Spleen (tissue), 11 donors: ENCODE measurements at regions not wholly inside any gene's neighbourhood (a gene's known extent, or its start where the extent isn't known, plus 50 kb on each side); places are given as distances from the start of the nearest gene placed in this dataset.

Source experiments
- DNase-seq: peaks from one replicate; pipeline ENCODE4 v3.0.0-alpha.2; 2020
- H3K27ac ChIP-seq, 8 donors: fragments of 200-600 bp; sonication (generic) in 7 of 8; 1 replicate in 4 of 8; 2 replicates in 4 of 8; pipeline versions ENCODE4 v1.5.0 to v1.8.0; 2016 to 2021; ENCODE audit warnings: inconsistent platforms in 4 of 8, mild to moderate bottlenecking in 4 of 8, moderate library complexity in 1 of 8
- H3K27me3 ChIP-seq, 7 donors: fragments of 200-600 bp; sonication (generic) in 6 of 7; replicated peaks in 1 of 7; 1 replicate in 4 of 7; 2 replicates in 3 of 7; pipeline versions ENCODE4 v1.5.0 to v1.8.0; 2016 to 2021; ENCODE audit warnings: inconsistent platforms in 3 of 7, mild to moderate bottlenecking in 1 of 7
- H3K36me3 ChIP-seq, 6 donors: fragments of 200-600 bp; sonication (generic) in 5 of 6; 1 replicate in 4 of 6; 2 replicates in 2 of 6; pipeline versions ENCODE4 v1.5.0 to v1.8.0; 2016 to 2021; ENCODE audit warnings: inconsistent platforms in 2 of 6
- H3K4me1 ChIP-seq, 6 donors: fragments of 200-600 bp; sonication (generic) in 5 of 6; 1 replicate in 3 of 6; 2 replicates in 3 of 6; pipeline versions ENCODE4 v1.5.0 to v1.8.0; 2016 to 2021; ENCODE audit warnings: inconsistent platforms in 3 of 6
- H3K4me3 ChIP-seq, 8 donors: fragments of 200-600 bp; sonication (generic) in 7 of 8; 1 replicate in 4 of 8; 2 replicates in 4 of 8; pipeline versions ENCODE4 v1.5.0 to v1.8.0; 2016 to 2021; ENCODE audit warnings: inconsistent platforms in 4 of 8, mild to moderate bottlenecking in 4 of 8, moderate library complexity in 2 of 8
- H3K9me3 ChIP-seq, 8 donors: fragments of 200-600 bp; sonication (generic) in 7 of 8; 1 replicate in 4 of 8; 2 replicates in 4 of 8; pipeline versions ENCODE4 v1.5.0 to v1.8.0; 2016 to 2021; ENCODE audit warnings: inconsistent platforms in 4 of 8
- CTCF ChIP-seq, 11 experiments: fragments of 200-600 bp in 7 of 11; fragments of 450-650 bp in 4 of 11; sonication (generic) in 4 of 11; IDR thresholded peaks in 8 of 11; conservative IDR thresholded peaks in 3 of 11; 1 replicate in 7 of 11; 2 replicates in 4 of 11; pipeline versions ENCODE4 v1.4.0 to v1.8.0; 2016 to 2021; ENCODE audit warnings: antibody characterized with exemption in 11 of 11, inconsistent platforms in 4 of 11, mild to moderate bottlenecking in 1 of 11
- POLR2A ChIP-seq, 3 donors: fragments of 450-650 bp; IDR thresholded peaks; one replicate each; pipeline ENCODE4 v1.5.1; 2017; ENCODE audit warnings: antibody characterized with exemption in 3 of 3, mild to moderate bottlenecking in 1 of 3
- POLR2AphosphoS5 ChIP-seq, 3 donors: sonication (generic); formaldehyde crosslinking; IDR thresholded peaks; one replicate each; pipeline ENCODE4 v1.5.1; 2017; ENCODE audit warnings: antibody characterized with exemption in 3 of 3
- WGBS, 5 donors: extraction: QIAGEN DNeasy Blood & Tissue Kit in 3 of 5; methylation state at CpG; one replicate each; pipeline versions ENCODE4 v1.1.5 to v1.1.7; 2013 to 2018; 5-methylcytosine and 5-hydroxymethylcytosine counted together
- intact Hi-C: fragments of 100-400 bp; cut with DNase I; formaldehyde crosslinking; loops from one replicate; pipeline ENCODE4 v1.15.0; 2023; ENCODE audit warnings: low total_unique reads
- donor health status: healthy with polysubstance abuse.
- donor health status: DM: no; HTN: no; CAD: no; lungs with moderate emphysema.
- donor health status: DM: no; HTN: no; CAD: no.
- donor health status: Bipolar disorder and iron deficiency.
- donor health status: healthy.
- donor health status: DM: no; HTN: no; CAD: no.
- donor health status: DM: yes; HTN: yes; CAD: no.

- Histone ChIP-seq H3K4me3 (no peak overlapping the region), H3K36me3 (no peaks in the 10 kb centered on the region), H3K9me3 (peaks cover 0 to 22% (median 2%) of the 10 kb centered on the region in 8 donors), H3K4me1 (no peaks in the 10 kb centered on the region), H3K27me3 (no peaks in the 10 kb centered on the region), H3K27ac (no peak overlapping the region)
- DNase-seq = no peak
- intact Hi-C loops = no loop called here
- TF ChIP-seq POLR2AphosphoS5 (IDR thresholded peaks at IDR 0.05) = no peak
- 57 to 79% (median 71%) methylated on average over 7 of the region's 7 CpGs for WGBS, 5 donors
Measured at GRCh38 chr7:67512481-67512880, 515.8 kb downstream of the TYW1 start.

- Histone ChIP-seq H3K36me3 (no peaks in the 10 kb centered on the region), H3K9me3 (peaks cover 0 to 12% (median 2%) of the 10 kb centered on the region in 8 donors), H3K27ac (peak overlapping the region in 5 of 8 donors; percentile 8 to 54 (median 43)), H3K27me3 (no peaks in the 10 kb centered on the region), H3K4me1 (peaks cover 4 to 17% (median 9%) of the 10 kb centered on the region in 6 donors), H3K4me3 (no peak overlapping the region)
- TF ChIP-seq CTCF (IDR thresholded peaks at IDR 0.05 in 8 of 11, conservative IDR thresholded peaks at IDR 0.05 in 3 of 11) (no peak), POLR2AphosphoS5 (IDR thresholded peaks at IDR 0.05) (peak in 2 of 3 donors; percentile 44 to 67), POLR2A (IDR thresholded peaks at IDR 0.05) (no peak)
- DNase-seq = no peak
- intact Hi-C loops = no loop called here
- 11 to 18% (median 18%) methylated on average over 4 of the region's 4 CpGs for WGBS, 5 donors
Measured at GRCh38 chr7:67518580-67518979, 521.9 kb downstream of the TYW1 start.

- WGBS, 5 donors = 65 to 72% (median 70%) methylated on average over 3 of the region's 3 CpGs
- H3K4me1 ChIP-seq = peaks cover 4 to 17% (median 9%) of the 10 kb centered on the region in 6 donors
- no peaks in the 10 kb centered on the region for H3K36me3 ChIP-seq
- no peak for DNase-seq
- H3K9me3 ChIP-seq = peaks cover 0 to 12% (median 2%) of the 10 kb centered on the region in 8 donors
- H3K27me3 ChIP-seq = no peaks in the 10 kb centered on the region
- peak overlapping the region in 5 of 8 donors; percentile 8 to 54 (median 43) for H3K27ac ChIP-seq
- intact Hi-C loops = no loop called here
- no peak overlapping the region for H3K4me3 ChIP-seq
- no peak for TF ChIP-seq POLR2AphosphoS5 (IDR thresholded peaks at IDR 0.05)
- TF ChIP-seq POLR2A (IDR thresholded peaks at IDR 0.05) = no peak
- TF ChIP-seq CTCF (IDR thresholded peaks at IDR 0.05 in 8 of 11, conservative IDR thresholded peaks at IDR 0.05 in 3 of 11) = no peak
Measured at GRCh38 chr7:67519171-67519570, 522.5 kb downstream of the TYW1 start.

GRCh38 chr7:67522504-67522903 lies 525.9 kb downstream of the TYW1 start:
- no peaks in the 10 kb centered on the region for H3K27me3 ChIP-seq

More at GRCh38 chr7:67522504-67522903, 525.9 kb downstream of the TYW1 start:
- 73 to 93% (median 89%) methylated on average over 3 of the region's 3 CpGs for WGBS, 5 donors
- TF ChIP-seq POLR2A (IDR thresholded peaks at IDR 0.05) (no peak), CTCF (IDR thresholded peaks at IDR 0.05 in 8 of 11, conservative IDR thresholded peaks at IDR 0.05 in 3 of 11) (no peak), POLR2AphosphoS5 (IDR thresholded peaks at IDR 0.05) (no peak)
- Histone ChIP-seq H3K4me1 (peaks cover 4 to 17% (median 9%) of the 10 kb centered on the region in 6 donors), H3K27ac (no peak overlapping the region), H3K4me3 (no peak overlapping the region), H3K36me3 (no peaks in the 10 kb centered on the region), H3K9me3 (peaks cover 0 to 8% (median 0%) of the 10 kb centered on the region in 8 donors)
- no peak for DNase-seq
- intact Hi-C loops = no loop called here
